DND-41 (cell line): ENCODE measurements at regions not wholly inside any gene's neighbourhood (a gene's known extent, or its start where the extent isn't known, plus 50 kb on each side); places are given as distances from the start of the nearest gene placed in this dataset.

ENCODE experiments used
- ATAC-seq: fragments of 200-7000 bp; cut with Tn5 transposase; 3 replicates; pipeline ENCODE4 v1.9.1; 2021; ENCODE audit warnings: low read depth; ENCODE audit not compliant: insufficient read depth
- DNase-seq: peaks from one replicate; pipeline ENCODE4 v3.0.0-alpha.2; 2020
- H2AFZ ChIP-seq: 2 replicates; pipeline ENCODE4 v1.6.0; 2012; ENCODE audit warnings: low read depth, low read length
- H3K27ac ChIP-seq: 2 replicates; pipeline ENCODE4 v1.5.1; 2012; ENCODE audit warnings: low read length, inconsistent platforms
- H3K27me3 ChIP-seq: fragments of 200-600 bp; sonication (generic); 2 replicates; pipeline ENCODE4 v1.6.0; 2012; ENCODE audit warnings: low read length, mild to moderate bottlenecking, inconsistent platforms; ENCODE audit not compliant: insufficient read depth, poor library complexity
- H3K36me3 ChIP-seq: 2 replicates; pipeline ENCODE4 v1.5.1; 2012; ENCODE audit warnings: low read length, inconsistent platforms; ENCODE audit not compliant: insufficient read depth
- H3K4me1 ChIP-seq: 2 replicates; pipeline ENCODE4 v1.5.1; 2012; ENCODE audit warnings: mild to moderate bottlenecking, low read length; ENCODE audit not compliant: insufficient read depth
- H3K4me2 ChIP-seq: 2 replicates; pipeline ENCODE4 v1.6.0; 2012; ENCODE audit warnings: mild to moderate bottlenecking, moderate library complexity, low read length, inconsistent platforms; ENCODE audit not compliant: insufficient read depth
- H3K4me3 ChIP-seq, 2 experiments: fragments of 200-600 bp in 1 of 2; shearing (Covaris generic) in 1 of 2; 2 replicates each; pipeline ENCODE4 v1.5.1; 2012 to 2016; ENCODE audit warnings: inconsistent platforms in 2 of 2, low read length in 2 of 2, mild to moderate bottlenecking in 2 of 2, low read depth in 1 of 2, moderate library complexity in 1 of 2
- H3K79me2 ChIP-seq: 2 replicates; pipeline ENCODE4 v1.6.0; 2012; ENCODE audit warnings: low read length, inconsistent platforms; ENCODE audit not compliant: insufficient read depth
- H3K9ac ChIP-seq: 2 replicates; pipeline ENCODE4 v1.6.0; 2012; ENCODE audit warnings: low read depth, mild to moderate bottlenecking, inconsistent platforms, low read length, moderate library complexity
- H3K9me3 ChIP-seq: 2 replicates; pipeline ENCODE4 v1.5.1; 2012; ENCODE audit warnings: low read length, moderate library complexity, mild to moderate bottlenecking, inconsistent platforms; ENCODE audit not compliant: insufficient read depth, severe bottlenecking
- H4K20me1 ChIP-seq: 2 replicates; pipeline ENCODE4 v1.6.0; 2012; ENCODE audit warnings: low read length; ENCODE audit not compliant: insufficient read depth
- CTCF ChIP-seq: IDR thresholded peaks from 2 replicates; pipeline ENCODE4 v1.5.1; 2012; ENCODE audit warnings: borderline replicate concordance, low read length, moderate library complexity, mild to moderate bottlenecking; ENCODE audit not compliant: poor library complexity, severe bottlenecking; ENCODE audit errors: extremely low read depth
- EZH2 ChIP-seq: IDR thresholded peaks from 3 replicates; pipeline ENCODE4 v1.6.1; 2012; ENCODE audit warnings: borderline replicate concordance, low read depth, mild to moderate bottlenecking, moderate library complexity, low read length, inconsistent platforms; ENCODE audit not compliant: severe bottlenecking

GRCh38 chr4:102168580-102168979, 176.7 kb downstream of the SLC39A8 start:
- H3K27me3 ChIP-seq = no peaks in the 10 kb centered on the region
- DNase-seq (no peak), ATAC-seq (no peak)
- H3K9ac ChIP-seq = no peak overlapping the region
- H2AFZ ChIP-seq = no peak overlapping the region
- no peak overlapping the region for H3K4me2 ChIP-seq
- no peaks in the 10 kb centered on the region for H4K20me1 ChIP-seq
- H3K9me3 ChIP-seq = no peaks in the 10 kb centered on the region
- no peaks in the 10 kb centered on the region for H3K79me2 ChIP-seq
- H3K4me1 ChIP-seq = peaks cover 3% of the 10 kb centered on the region; the same call in 1 of the 2 replicates
- TF ChIP-seq CTCF (no peak), EZH2 (no peak)
- H3K27ac ChIP-seq = no peak overlapping the region
- no peaks in the 10 kb centered on the region for H3K36me3 ChIP-seq
- no peak overlapping the region for H3K4me3 ChIP-seq

- H3K27ac ChIP-seq = no peak overlapping the region
- no peak for ATAC-seq
- peaks cover 3% of the 10 kb centered on the region; the same call in 1 of the 2 replicates for H3K4me1 ChIP-seq
- H2AFZ ChIP-seq = no peak overlapping the region
- no peak overlapping the region for H3K9ac ChIP-seq
- H3K4me2 ChIP-seq = no peak overlapping the region
- no peaks in the 10 kb centered on the region for H3K27me3 ChIP-seq
- H3K79me2 ChIP-seq = no peaks in the 10 kb centered on the region
- DNase-seq = no peak
- no peak overlapping the region for H3K4me3 ChIP-seq
- H4K20me1 ChIP-seq = no peaks in the 10 kb centered on the region
- H3K9me3 ChIP-seq = no peaks in the 10 kb centered on the region
- no peak for TF ChIP-seq EZH2
- TF ChIP-seq CTCF = no peak
- H3K36me3 ChIP-seq = no peaks in the 10 kb centered on the region
These were observed 179.7 kb downstream of the SLC39A8 start for GRCh38 chr4:102165584-102165983.

- H2AFZ ChIP-seq = no peak overlapping the region
- no peak for DNase-seq
These were observed 181.7 kb downstream of the SLC39A8 start for GRCh38 chr4:102163404-102164140.

More at GRCh38 chr4:102163404-102164140, 181.7 kb downstream of the SLC39A8 start:
- TF ChIP-seq EZH2 (no peak), CTCF (no peak)
- H3K4me3 ChIP-seq = no peak overlapping the region
- ATAC-seq = no peak
- no peak overlapping the region for H3K9ac ChIP-seq
- no peak overlapping the region for H3K4me2 ChIP-seq
- H3K36me3 ChIP-seq = no peaks in the 10 kb centered on the region
- no peak overlapping the region for H3K27ac ChIP-seq
- no peaks in the 10 kb centered on the region for H3K4me1 ChIP-seq
- H3K79me2 ChIP-seq = no peaks in the 10 kb centered on the region
- no peaks in the 10 kb centered on the region for H3K9me3 ChIP-seq
- H3K27me3 ChIP-seq = no peaks in the 10 kb centered on the region
- H4K20me1 ChIP-seq = no peaks in the 10 kb centered on the region
